Astrocyte (in vitro differentiated cells and primary cell): ENCODE measurements at regions not wholly inside any gene's neighbourhood (a gene's known extent, or its start where the extent isn't known, plus 50 kb on each side); places are given as distances from the start of the nearest gene placed in this dataset.

Experiments used
- DNase-seq: peaks from one replicate; pipeline ENCODE4 v3.0.0-alpha.2; 2010; ENCODE audit warnings: low read depth
- FAIRE-seq: peaks from 2 replicates; lab custom pipeline; 2011; peaks lifted over from hg19 to GRCh38; lab: Jason Lieb, UNC
- H2AFZ ChIP-seq: 2 replicates; pipeline ENCODE4 v1.6.0; 2012; ENCODE audit warnings: low read depth, low read length, inconsistent platforms
- H3K27ac ChIP-seq: 2 replicates; pipeline ENCODE4 v1.5.1; 2011; ENCODE audit warnings: low read depth, low read length, inconsistent platforms
- H3K27me3 ChIP-seq: 2 replicates; pipeline ENCODE4 v1.6.0; 2011; ENCODE audit warnings: low read length, inconsistent platforms; ENCODE audit not compliant: insufficient read depth
- H3K36me3 ChIP-seq: 2 replicates; pipeline ENCODE4 v1.5.1; 2011; ENCODE audit warnings: low read length, inconsistent platforms; ENCODE audit not compliant: insufficient read depth
- H3K4me1 ChIP-seq: 2 replicates; pipeline ENCODE4 v1.5.1; 2011; ENCODE audit warnings: low read length, inconsistent platforms; ENCODE audit not compliant: insufficient read depth
- H3K4me2 ChIP-seq: 2 replicates; pipeline ENCODE4 v1.6.0; 2012; ENCODE audit warnings: low read length, inconsistent platforms
- H3K4me3 ChIP-seq: 2 replicates; pipeline ENCODE4 v1.5.1; 2011; ENCODE audit warnings: low read depth, mild to moderate bottlenecking, low read length, inconsistent platforms; ENCODE audit not compliant: insufficient read depth
- H3K79me2 ChIP-seq: 2 replicates; pipeline ENCODE4 v1.6.0; 2012; ENCODE audit warnings: mild to moderate bottlenecking, low read length, inconsistent platforms; ENCODE audit not compliant: insufficient read depth
- H3K9ac ChIP-seq: 2 replicates; pipeline ENCODE4 v1.6.0; 2012; ENCODE audit warnings: mild to moderate bottlenecking, low read length, inconsistent platforms
- H3K9me3 ChIP-seq: 2 replicates; pipeline ENCODE4 v1.5.1; 2012; ENCODE audit warnings: low read depth, mild to moderate bottlenecking, low read length, inconsistent platforms; ENCODE audit not compliant: insufficient read depth
- H4K20me1 ChIP-seq: 2 replicates; pipeline ENCODE4 v1.6.0; 2012; ENCODE audit warnings: low read length, inconsistent platforms; ENCODE audit not compliant: insufficient read depth
- H3K27ac Mint-ChIP-seq: one replicate; pipeline ENCODE4 v1.8.0; 2021; ENCODE audit warnings: mild to moderate bottlenecking, mixed read lengths; ENCODE audit not compliant: unreplicated experiment
- H3K27me3 Mint-ChIP-seq: one replicate; pipeline ENCODE4 v1.8.0; 2021; ENCODE audit warnings: low read depth, mixed read lengths; ENCODE audit not compliant: unreplicated experiment
- H3K36me3 Mint-ChIP-seq: one replicate; pipeline ENCODE4 v1.8.0; 2021; ENCODE audit warnings: low read depth, mixed read lengths; ENCODE audit not compliant: unreplicated experiment
- H3K4me1 Mint-ChIP-seq: one replicate; pipeline ENCODE4 v1.8.0; 2021; ENCODE audit warnings: low read depth, mixed read lengths; ENCODE audit not compliant: unreplicated experiment
- H3K4me3 Mint-ChIP-seq: one replicate; pipeline ENCODE4 v1.8.0; 2021; ENCODE audit warnings: mild to moderate bottlenecking, moderate library complexity, mixed read lengths; ENCODE audit not compliant: unreplicated experiment
- H3K9me3 Mint-ChIP-seq: one replicate; pipeline ENCODE4 v1.8.0; 2021; ENCODE audit warnings: mild to moderate bottlenecking, mixed read lengths; ENCODE audit not compliant: unreplicated experiment
- CTCF ChIP-seq: IDR thresholded peaks from 2 replicates; pipeline ENCODE4 v1.5.1; 2011; ENCODE audit warnings: low read depth, mild to moderate bottlenecking, inconsistent platforms, low read length, moderate library complexity; ENCODE audit not compliant: insufficient read depth
- EZH2 ChIP-seq: IDR thresholded peaks from 2 replicates; pipeline ENCODE4 v1.6.1; 2012; ENCODE audit warnings: mild to moderate bottlenecking, low read length, inconsistent platforms; ENCODE audit not compliant: insufficient read depth

DNA sequence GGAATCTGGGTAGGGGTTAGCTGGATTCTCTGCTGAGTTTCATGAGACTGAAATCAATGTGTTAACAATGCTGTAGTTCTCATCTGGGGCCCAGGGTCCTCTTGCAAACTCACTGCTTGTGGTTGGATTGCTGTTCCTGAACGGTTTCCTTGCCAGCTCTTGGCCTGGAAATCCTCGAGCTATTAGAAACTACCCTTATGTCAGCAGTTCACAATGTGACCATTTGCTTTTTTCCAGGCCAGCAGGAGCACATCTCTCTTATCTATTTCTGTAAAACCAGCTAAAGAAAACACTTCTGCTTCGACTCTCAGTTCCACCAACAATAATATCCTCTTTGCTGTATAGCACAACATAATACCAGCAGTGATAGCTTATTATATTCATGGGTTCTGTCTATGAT, 140.1 kb upstream of the TRAM1L1 start:
- Mint-ChIP-seq H3K36me3 (no peaks in the 10 kb centered on the region), H3K4me1 (no peaks in the 10 kb centered on the region), H3K4me3 (no peak overlapping the region), H3K9me3 (no peaks in the 10 kb centered on the region), H3K27me3 (no peaks in the 10 kb centered on the region), H3K27ac (no peak overlapping the region)
- Histone ChIP-seq H3K9me3 (no peaks in the 10 kb centered on the region), H3K27me3 (no peaks in the 10 kb centered on the region), H3K4me1 (no peaks in the 10 kb centered on the region), H3K4me3 (no peak overlapping the region), H3K36me3 (no peaks in the 10 kb centered on the region), H3K79me2 (no peaks in the 10 kb centered on the region), H4K20me1 (no peaks in the 10 kb centered on the region), H3K9ac (no peak overlapping the region), H3K4me2 (no peak overlapping the region), H2AFZ (no peak overlapping the region), H3K27ac (no peak overlapping the region)
- FAIRE-seq (no peak), DNase-seq (no peak)
- TF ChIP-seq CTCF: no peak
- no peak for TF ChIP-seq EZH2

- Histone ChIP-seq H3K27ac (no peak overlapping the region), H3K27me3 (no peaks in the 10 kb centered on the region), H3K36me3 (no peaks in the 10 kb centered on the region), H3K4me2 (no peak overlapping the region), H3K79me2 (no peaks in the 10 kb centered on the region), H2AFZ (no peak overlapping the region), H3K4me1 (no peaks in the 10 kb centered on the region), H3K9me3 (no peaks in the 10 kb centered on the region), H3K9ac (no peak overlapping the region), H3K4me3 (no peak overlapping the region), H4K20me1 (no peaks in the 10 kb centered on the region)
- Mint-ChIP-seq H3K27me3 (no peaks in the 10 kb centered on the region), H3K36me3 (no peaks in the 10 kb centered on the region), H3K9me3 (no peaks in the 10 kb centered on the region), H3K4me1 (no peaks in the 10 kb centered on the region), H3K4me3 (no peak overlapping the region), H3K27ac (no peak overlapping the region)
- TF ChIP-seq CTCF (no peak), EZH2 (no peak)
- FAIRE-seq (no peak), DNase-seq (no peak)
Observed at GRCh38 chr4:117227925-117228324, 142.5 kb upstream of the TRAM1L1 start.

GRCh38 chr4:117239434-117239833, 154.1 kb upstream of the TRAM1L1 start:
- Histone ChIP-seq H3K27me3 (no peaks in the 10 kb centered on the region), H3K9ac (no peak overlapping the region), H3K4me1 (no peaks in the 10 kb centered on the region), H3K4me2 (no peak overlapping the region), H3K9me3 (peaks cover 5% of the 10 kb centered on the region), H3K79me2 (no peaks in the 10 kb centered on the region), H3K36me3 (no peaks in the 10 kb centered on the region), H3K4me3 (no peak overlapping the region), H4K20me1 (no peaks in the 10 kb centered on the region), H3K27ac (no peak overlapping the region), H2AFZ (no peak overlapping the region)
- DNase-seq (no peak), FAIRE-seq (no peak)
- TF ChIP-seq CTCF: no peak
- Mint-ChIP-seq H3K27me3 (no peaks in the 10 kb centered on the region), H3K4me3 (no peak overlapping the region), H3K9me3 (no peaks in the 10 kb centered on the region), H3K27ac (no peak overlapping the region), H3K36me3 (no peaks in the 10 kb centered on the region), H3K4me1 (peaks cover 1% of the 10 kb centered on the region)
